ENCODE measurements at regions not wholly inside any gene's neighbourhood (a gene's known extent, or its start where the extent isn't known, plus 50 kb on each side); places are given as distances from the start of the nearest gene placed in this dataset.

- no peaks in the 10 kb centered on the region for H3K4me1 ChIP-seq (ENCODE audit: insufficient read depth, low read length)
- no peaks in the 10 kb centered on the region for H3K27me3 ChIP-seq (ENCODE audit: insufficient read depth, low read length)
- no peak overlapping the region for H2BK120ac ChIP-seq (ENCODE audit: low read depth, low read length, poor library complexity, severe bottlenecking)
- H4K20me1 ChIP-seq (ENCODE audit: control insufficient read depth, insufficient read depth, insufficient read length) = no peaks in the 10 kb centered on the region
- Mint-ChIP-seq H3K27ac (no peak overlapping the region), H3K27me3 (ENCODE audit: low read depth) (no peaks in the 10 kb centered on the region), H3K4me3 (no peak overlapping the region), H3K36me3 (ENCODE audit: insufficient read depth in 1 of 3, low read depth in 3 of 3) (no peaks in the 10 kb centered on the region), H3K4me1 (no peaks in the 10 kb centered on the region), H3K9me3 (no peaks in the 10 kb centered on the region)
- no peak overlapping the region for H3K14ac ChIP-seq (ENCODE audit: insufficient read depth, low read length)
- no peak overlapping the region for H4K8ac ChIP-seq (replicated peaks; ENCODE audit: insufficient read length, low read depth, low read length)
- no peaks in the 10 kb centered on the region for H3K79me1 ChIP-seq (ENCODE audit: insufficient read depth, low read depth, low read length, poor library complexity, severe bottlenecking)
- no peak overlapping the region for H4K5ac ChIP-seq (ENCODE audit: insufficient read length, low read depth, low read length)
- no peak for DNase-seq
- H4K91ac ChIP-seq (ENCODE audit: insufficient read length, low read depth, low read length) = no peak overlapping the region
- H3K23ac ChIP-seq (ENCODE audit: insufficient read length, low read depth, low read length) = no peak overlapping the region
- H3K18ac ChIP-seq (ENCODE audit: insufficient read length, low read depth, low read length) = no peak overlapping the region
- no peak overlapping the region for H2BK15ac ChIP-seq (ENCODE audit: low read depth, low read length)
- no peak overlapping the region for H3K4me2 ChIP-seq (ENCODE audit: insufficient read depth, insufficient read length, low read length)
- no peak overlapping the region for H2AFZ ChIP-seq (ENCODE audit: low read length)
- no peak overlapping the region for H3K56ac ChIP-seq (ENCODE audit: insufficient read length, low read depth, low read length)
- no peak overlapping the region for H3K9ac ChIP-seq (ENCODE audit: extremely low read depth, insufficient read length, low read length)
- H2BK12ac ChIP-seq (ENCODE audit: insufficient read length, low read depth, low read length) = no peak overlapping the region
- H3K23me2 ChIP-seq (ENCODE audit: insufficient read length, low read depth, low read length, poor library complexity, severe bottlenecking) = no peaks in the 10 kb centered on the region
- H3K27ac ChIP-seq (ENCODE audit: insufficient read length, low read depth, low read length) = no peak overlapping the region
- H3K9me3 ChIP-seq (ENCODE audit: control insufficient read depth, low read depth, low read length) = no peaks in the 10 kb centered on the region
- no peak overlapping the region for H2BK20ac ChIP-seq (ENCODE audit: low read depth, low read length, poor library complexity, severe bottlenecking)
- H3K79me2 ChIP-seq (ENCODE audit: insufficient read depth, low read length) = no peaks in the 10 kb centered on the region
- no CpG with 5 or more reads among the region's 6 CpGs for WGBS (ENCODE audit: extremely low coverage, insufficient read length, low lambda C conversion rate)
- H2AK5ac ChIP-seq (ENCODE audit: insufficient read length, low read length) = no peak overlapping the region
- no peak for TF ChIP-seq CTCF (conservative IDR thresholded peaks at IDR 0.05)
- no peak overlapping the region for H3T11ph ChIP-seq (ENCODE audit: low read length)
- no peak overlapping the region for H3K4ac ChIP-seq (ENCODE audit: low read depth, low read length)
- no peak overlapping the region for H2BK5ac ChIP-seq (ENCODE audit: insufficient read length, low read length)
These were observed 122.4 kb upstream of the HAND2 start for GRCh38 chr4:173652283-173652931.
